ENCODE measurements at regions not wholly inside any gene's neighbourhood (a gene's known extent, or its start where the extent isn't known, plus 50 kb on each side); places are given as distances from the start of the nearest gene placed in this dataset.

DNA sequence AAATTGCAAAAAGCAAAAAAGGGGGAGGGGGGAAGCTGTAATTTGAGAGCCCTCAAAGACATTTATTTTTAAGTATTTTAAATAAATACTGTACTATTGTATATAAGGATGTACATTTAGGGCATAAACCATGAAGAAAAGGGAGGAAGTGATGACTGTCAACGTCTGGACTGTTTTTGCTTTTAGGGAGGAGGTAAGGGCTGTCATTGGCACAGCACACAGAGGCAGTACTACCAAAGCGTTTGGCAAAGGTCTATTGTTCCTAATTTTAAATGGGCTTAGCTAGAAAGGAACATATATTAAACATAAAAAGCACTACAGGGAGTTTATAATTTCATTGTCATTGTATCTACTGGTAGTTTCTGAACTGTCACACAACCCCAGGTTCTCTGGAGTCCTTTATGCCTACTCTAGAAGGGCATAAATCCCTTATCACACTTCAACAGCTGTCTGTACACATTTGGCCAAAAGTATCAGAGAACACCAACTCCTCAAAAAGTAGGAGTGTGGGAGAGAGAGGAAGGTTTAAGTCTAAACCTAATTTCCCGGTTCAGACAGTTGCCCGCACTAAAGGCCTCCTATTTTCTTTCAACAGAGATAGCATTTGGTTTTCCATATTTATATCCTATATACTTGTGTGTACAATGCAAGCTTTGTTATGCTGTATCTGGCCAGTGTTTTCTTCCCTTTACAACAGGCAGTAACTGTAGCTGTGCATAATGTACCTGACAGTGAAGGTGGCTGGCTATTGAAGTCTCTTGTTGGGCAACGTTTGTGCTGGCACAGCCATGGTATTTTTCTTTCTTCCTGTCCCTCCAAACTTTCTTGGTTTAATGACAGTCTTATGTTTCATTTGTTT lies 406.2 kb downstream of the KLF5 start:
- Histone ChIP-seq H3K4me3 (no peak overlapping the region), H3K36me3 (no peaks in the 10 kb centered on the region), H3K4me1 (no peaks in the 10 kb centered on the region), H3K27me3 (no peaks in the 10 kb centered on the region), H4K20me1 (no peaks in the 10 kb centered on the region), H3K9ac (no peak overlapping the region), H3K4me2 (no peak overlapping the region), H3K27ac (no peak overlapping the region), H3K9me3 (replicated peaks in 1 of 11) (no peaks in the 10 kb centered on the region)
- no peak for TF ChIP-seq Cebpa-rat (IDR thresholded peaks at IDR 0.05)

DNA sequence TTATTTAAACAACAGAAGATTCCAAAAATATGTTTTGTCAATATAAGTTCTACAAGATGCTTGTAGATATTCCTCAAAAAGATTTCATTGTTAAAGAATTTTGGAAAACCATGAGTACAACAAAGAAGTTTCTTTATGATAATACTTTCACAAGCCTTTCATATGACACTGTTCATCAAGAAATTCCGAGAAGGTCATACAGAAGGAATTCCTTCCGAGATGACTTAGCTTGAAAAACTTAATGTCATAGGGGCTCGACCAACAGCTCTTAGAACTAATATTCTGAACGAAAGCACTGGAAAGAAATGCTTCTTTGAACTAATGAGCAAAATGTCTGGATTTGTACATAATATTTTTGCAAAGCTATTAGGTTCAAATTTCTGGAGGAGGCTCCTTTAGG lies 403.4 kb downstream of the KLF5 start:
- Histone ChIP-seq H3K4me1 (no peaks in the 10 kb centered on the region), H3K9ac (no peak overlapping the region), H3K9me3 (replicated peaks in 1 of 11) (peaks cover 0 to 7% (median 0%) of the 10 kb centered on the region in 11 experiments; a peak in 2 of 22 replicates), H3K36me3 (no peaks in the 10 kb centered on the region), H3K4me3 (no peak overlapping the region), H3K27me3 (no peaks in the 10 kb centered on the region), H3K4me2 (no peak overlapping the region), H4K20me1 (no peaks in the 10 kb centered on the region), H3K27ac (no peak overlapping the region)
- TF ChIP-seq Cebpa-rat (IDR thresholded peaks at IDR 0.05) = no peak

DNA sequence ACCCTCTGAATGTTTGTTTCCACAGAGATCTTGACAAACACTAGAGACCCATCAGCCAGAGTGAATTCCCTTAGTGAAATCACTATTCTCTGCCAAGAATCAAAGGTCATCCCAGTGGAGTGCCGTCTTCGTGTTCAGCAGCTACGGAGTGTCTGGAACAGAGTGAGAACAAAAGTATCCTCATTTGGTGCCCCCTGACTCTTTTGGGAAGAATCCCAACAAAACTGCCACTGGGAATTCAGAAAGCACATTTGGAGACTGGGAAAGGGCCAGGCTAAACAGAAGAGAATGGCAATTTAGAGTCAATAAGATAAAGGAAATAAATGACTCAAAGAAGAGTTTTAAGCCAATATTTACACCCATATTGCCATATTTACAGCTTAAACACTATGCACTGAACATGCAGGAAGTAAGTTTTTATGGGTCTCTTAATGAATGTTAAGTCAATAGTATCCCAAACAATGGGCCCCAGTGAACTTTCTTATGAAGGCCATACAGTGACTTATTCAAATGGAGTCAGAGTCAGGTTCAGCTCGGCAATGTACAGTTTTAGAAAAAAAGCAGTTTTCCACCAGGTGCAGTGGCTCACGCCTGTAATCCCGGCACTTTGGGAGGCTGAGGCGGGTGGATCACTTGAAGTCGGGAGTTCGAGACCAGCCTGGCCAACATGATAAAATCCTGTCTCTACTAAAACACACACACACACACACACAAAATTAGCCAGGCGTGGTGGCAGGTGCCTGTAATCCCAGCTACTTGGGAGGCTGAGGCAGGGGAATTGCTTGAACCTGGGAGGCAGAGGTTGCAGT lies 392.6 kb downstream of the KLF5 start:
- H3K4me1 ChIP-seq = no peaks in the 10 kb centered on the region
- no peak overlapping the region for H3K9ac ChIP-seq
- H4K20me1 ChIP-seq = no peaks in the 10 kb centered on the region
- no peak for TF ChIP-seq Cebpa-rat (IDR thresholded peaks at IDR 0.05)
- H3K4me3 ChIP-seq = no peak overlapping the region
- H3K27ac ChIP-seq = no peak overlapping the region
- H3K9me3 ChIP-seq (replicated peaks in 1 of 11) = peaks cover 0 to 1% (median 0%) of the 10 kb centered on the region in 11 experiments; a peak in 2 of 22 replicates
- no peaks in the 10 kb centered on the region for H3K36me3 ChIP-seq
- no peaks in the 10 kb centered on the region for H3K27me3 ChIP-seq
- no peak overlapping the region for H3K4me2 ChIP-seq

DNA sequence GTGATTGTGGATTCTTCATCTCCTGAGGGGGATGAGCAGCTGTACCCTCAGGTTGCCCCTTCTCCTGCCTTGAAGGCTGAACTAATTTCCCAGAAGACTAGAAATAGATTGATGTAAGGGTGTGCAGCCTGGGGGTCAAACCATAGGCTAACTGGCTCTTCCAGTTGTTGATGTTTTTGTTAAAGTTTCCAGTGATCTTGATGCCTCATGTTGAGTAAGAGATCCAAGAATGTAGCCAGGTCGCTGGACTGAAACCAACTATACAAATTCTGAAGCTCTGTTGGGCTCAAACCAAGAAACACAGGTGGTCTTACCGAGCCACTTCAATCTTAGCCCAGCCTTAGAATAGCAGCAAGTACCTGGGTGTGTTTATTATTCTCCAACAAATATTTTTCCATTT lies 391.8 kb downstream of the KLF5 start:
- Histone ChIP-seq H3K27me3 (no peaks in the 10 kb centered on the region), H3K9me3 (replicated peaks in 1 of 11) (peaks cover 0 to 10% (median 6%) of the 10 kb centered on the region in 11 experiments; a peak in 16 of 22 replicates), H3K4me2 (no peak overlapping the region), H4K20me1 (no peaks in the 10 kb centered on the region), H3K4me3 (no peak overlapping the region), H3K36me3 (no peaks in the 10 kb centered on the region), H3K9ac (no peak overlapping the region), H3K27ac (no peak overlapping the region), H3K4me1 (no peaks in the 10 kb centered on the region)
- no peak for TF ChIP-seq Cebpa-rat (IDR thresholded peaks at IDR 0.05)

DNA sequence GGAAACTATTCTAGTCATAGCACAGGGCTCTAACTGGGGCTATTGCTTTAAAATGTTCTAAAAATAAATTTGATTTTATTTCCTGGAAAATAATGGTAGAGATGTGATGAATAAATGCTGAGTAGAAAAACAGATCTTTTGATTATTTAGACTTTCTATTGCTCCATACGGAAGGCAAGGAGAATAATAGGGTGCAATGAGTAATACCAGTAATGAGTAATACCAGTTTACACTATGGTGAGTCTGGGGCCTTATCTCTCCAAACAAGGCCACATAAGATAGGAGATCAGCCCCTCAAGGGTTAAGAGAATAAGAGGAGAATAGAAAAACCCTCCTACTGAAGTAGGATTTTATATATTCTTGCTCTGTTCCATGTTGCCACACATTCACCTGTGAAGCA lies 390.4 kb downstream of the KLF5 start:
- Histone ChIP-seq H3K4me2 (no peak overlapping the region), H3K4me3 (no peak overlapping the region), H3K4me1 (no peaks in the 10 kb centered on the region), H3K9me3 (replicated peaks in 1 of 11) (peaks cover 6 to 23% (median 18%) of the 10 kb centered on the region in 11 experiments; a peak in 19 of 22 replicates), H4K20me1 (no peaks in the 10 kb centered on the region), H3K36me3 (no peaks in the 10 kb centered on the region), H3K9ac (no peak overlapping the region), H3K27me3 (no peaks in the 10 kb centered on the region), H3K27ac (no peak overlapping the region)
- TF ChIP-seq Cebpa-rat (IDR thresholded peaks at IDR 0.05) = no peak

DNA sequence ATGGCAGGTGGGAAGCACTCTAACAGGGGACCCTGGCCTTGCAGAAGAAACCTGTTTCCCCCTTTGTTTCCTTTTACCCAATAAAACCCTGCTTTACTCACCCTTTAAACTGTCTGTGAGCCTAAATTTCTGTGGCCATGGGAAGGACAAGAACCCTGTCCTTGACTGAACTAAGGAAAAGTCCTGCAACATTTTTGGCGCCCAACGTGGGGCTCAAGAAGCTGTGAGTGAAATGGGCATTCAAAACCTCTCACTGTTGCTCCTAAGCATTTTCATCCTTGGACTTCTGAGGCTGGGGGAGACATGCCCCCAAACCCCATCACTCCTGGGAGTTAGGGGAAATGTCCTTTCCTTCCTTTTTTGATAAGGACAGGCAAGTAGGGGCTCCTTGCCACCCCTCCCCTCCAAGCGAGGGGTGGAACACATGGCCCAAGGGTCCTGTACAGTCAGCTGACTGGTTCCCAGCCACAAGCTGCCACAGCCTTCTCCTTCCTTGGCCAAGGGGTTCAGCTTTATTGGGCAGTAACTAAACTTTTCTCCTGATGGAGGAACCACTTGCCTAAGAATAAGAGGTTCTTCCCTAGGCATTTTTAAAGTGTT lies 381.6 kb downstream of the KLF5 start:
- Histone ChIP-seq H3K27ac (no peak overlapping the region), H3K4me1 (no peaks in the 10 kb centered on the region), H3K9ac (no peak overlapping the region), H3K4me2 (no peak overlapping the region), H3K9me3 (replicated peaks in 1 of 11) (peaks cover 69 to 92% (median 83%) of the 10 kb centered on the region in 11 experiments), H3K27me3 (no peaks in the 10 kb centered on the region), H3K4me3 (no peak overlapping the region), H4K20me1 (no peaks in the 10 kb centered on the region), H3K36me3 (peaks cover 0 to 5% (median 0%) of the 10 kb centered on the region in 11 experiments; a peak in 1 of 22 replicates)
- TF ChIP-seq Cebpa-rat (IDR thresholded peaks at IDR 0.05) = no peak

DNA sequence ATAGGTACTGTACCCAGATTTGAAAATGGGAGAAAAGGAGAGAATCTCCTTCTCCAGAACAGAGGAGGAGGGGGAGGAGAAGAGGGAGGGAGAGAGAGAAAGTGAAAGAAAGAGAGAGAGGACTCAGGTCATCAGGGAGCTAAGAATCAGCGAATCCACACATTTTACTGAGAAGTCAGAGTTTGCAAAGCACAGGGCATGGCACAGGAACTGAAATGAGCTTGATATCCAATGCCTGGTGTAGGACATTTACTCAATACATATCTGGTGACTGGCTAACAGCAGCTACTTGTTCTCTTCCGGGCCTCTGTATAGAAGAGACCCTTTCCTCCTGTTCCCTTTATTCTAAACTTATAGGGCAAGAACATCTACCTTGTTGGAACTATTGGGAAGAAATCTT lies 375.1 kb downstream of the KLF5 start:
- no peak for TF ChIP-seq Cebpa-rat (IDR thresholded peaks at IDR 0.05)
- H3K9me3 ChIP-seq (replicated peaks in 1 of 11) = peaks cover 10 to 27% (median 22%) of the 10 kb centered on the region in 11 experiments
- H3K4me3 ChIP-seq = no peak overlapping the region
- no peaks in the 10 kb centered on the region for H4K20me1 ChIP-seq
- no peaks in the 10 kb centered on the region for H3K27me3 ChIP-seq
- no peak overlapping the region for H3K27ac ChIP-seq
- H3K36me3 ChIP-seq = no peaks in the 10 kb centered on the region
- no peaks in the 10 kb centered on the region for H3K4me1 ChIP-seq
- H3K4me2 ChIP-seq = no peak overlapping the region
- H3K9ac ChIP-seq = no peak overlapping the region

DNA sequence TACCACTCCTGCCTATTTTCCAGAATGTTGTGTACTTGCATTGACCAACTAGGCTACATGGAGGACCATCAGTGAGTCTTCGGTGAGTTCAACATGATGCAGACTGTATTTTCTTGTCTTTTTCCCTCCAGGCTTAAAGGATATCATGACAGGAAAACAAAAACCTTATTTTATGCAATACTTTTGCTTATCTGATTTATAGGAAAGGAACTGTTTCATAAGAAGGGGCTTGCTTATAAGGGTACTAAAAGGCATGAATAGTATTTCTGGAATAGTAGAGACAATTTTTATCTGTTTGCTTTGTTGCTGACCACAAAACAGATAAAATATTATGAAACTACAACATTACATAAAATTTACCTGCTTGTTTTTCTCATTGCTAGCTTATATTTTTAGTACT lies 374.7 kb downstream of the KLF5 start:
- Histone ChIP-seq H3K4me1 (no peaks in the 10 kb centered on the region), H4K20me1 (no peaks in the 10 kb centered on the region), H3K36me3 (no peaks in the 10 kb centered on the region), H3K9ac (no peak overlapping the region), H3K27me3 (no peaks in the 10 kb centered on the region), H3K27ac (no peak overlapping the region), H3K9me3 (replicated peaks in 1 of 11) (peaks cover 6 to 23% (median 18%) of the 10 kb centered on the region in 11 experiments), H3K4me2 (no peak overlapping the region), H3K4me3 (no peak overlapping the region)
- no peak for TF ChIP-seq Cebpa-rat (IDR thresholded peaks at IDR 0.05)

DNA sequence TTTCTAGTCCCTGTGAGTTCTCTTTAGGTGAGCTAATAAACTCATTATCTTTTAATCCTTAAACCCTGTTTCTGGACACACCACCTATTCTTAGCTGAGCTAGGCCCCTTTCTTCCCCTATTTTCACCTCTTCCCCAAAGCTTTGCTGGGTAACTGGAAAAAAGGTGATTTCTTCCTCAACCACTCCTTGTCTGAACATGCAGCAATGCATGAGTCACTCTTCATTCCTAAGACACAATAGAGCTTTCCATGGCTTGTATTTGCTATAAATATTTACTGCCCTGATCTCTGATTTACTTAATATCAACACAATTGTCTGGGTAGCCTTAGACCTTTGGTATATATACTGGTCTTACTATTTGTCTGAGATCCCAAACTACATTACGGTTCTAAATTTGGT lies 370.9 kb downstream of the KLF5 start:
- Histone ChIP-seq H3K9me3 (replicated peaks in 1 of 11) (no peaks in the 10 kb centered on the region), H3K4me3 (no peak overlapping the region), H4K20me1 (no peaks in the 10 kb centered on the region), H3K27me3 (no peaks in the 10 kb centered on the region), H3K27ac (no peak overlapping the region), H3K4me2 (no peak overlapping the region), H3K4me1 (no peaks in the 10 kb centered on the region), H3K36me3 (no peaks in the 10 kb centered on the region), H3K9ac (no peak overlapping the region)
- no peak for TF ChIP-seq Cebpa-rat (IDR thresholded peaks at IDR 0.05)

Measured in BLaER1 treated with 17β-estradiol and CSF1 and Interleukin-3, amounts not matched to agents 10 nM and 100 nM (cell line).